HG03280 (cell line): ENCODE measurements at regions not wholly inside any gene's neighbourhood (a gene's known extent, or its start where the extent isn't known, plus 50 kb on each side); places are given as distances from the start of the nearest gene placed in this dataset.
"Not testable (repeated sequence)": the region's sequence is repeated elsewhere in the genome, so short reads cannot be mapped to it uniquely, and the experiment has no call there.

Experiments
- ATAC-seq: cut with Tn5 transposase; IDR thresholded peaks from one replicate; pipeline ENCODE4 v1.9.1; 2021; ENCODE audit warnings: mild to moderate bottlenecking, moderate library complexity; ENCODE audit not compliant: unreplicated experiment

GRCh38 chr14:87734577-87735360 lies 258.2 kb downstream of the GALC start:
- not testable (repeated sequence) for ATAC-seq

- ATAC-seq: not testable (repeated sequence)
These were observed 259.9 kb downstream of the GALC start for GRCh38 chr14:87733115-87733514.

DNA sequence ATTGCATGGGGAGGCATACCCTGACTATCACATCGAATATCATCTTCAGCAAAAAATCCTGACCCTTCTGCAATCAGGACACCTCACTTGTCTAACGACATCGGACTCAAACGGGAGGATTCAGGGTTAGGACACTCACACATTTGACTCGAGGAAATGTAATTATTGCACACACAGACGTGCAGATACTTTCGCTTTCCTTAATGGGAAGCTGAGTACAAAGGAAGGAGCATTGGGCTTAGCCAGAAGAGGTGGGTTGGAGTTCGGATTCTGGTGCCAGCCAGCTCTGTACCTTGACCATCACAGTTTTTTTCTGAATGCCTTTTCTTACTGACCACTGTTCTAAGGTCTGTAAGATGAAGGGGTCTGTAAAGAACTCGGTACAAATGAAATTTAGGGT lies 260.4 kb downstream of the GALC start:
- ATAC-seq: no peak

- no peak for ATAC-seq
These were observed 267.7 kb downstream of the GALC start for GRCh38 chr14:87725318-87725717.

DNA sequence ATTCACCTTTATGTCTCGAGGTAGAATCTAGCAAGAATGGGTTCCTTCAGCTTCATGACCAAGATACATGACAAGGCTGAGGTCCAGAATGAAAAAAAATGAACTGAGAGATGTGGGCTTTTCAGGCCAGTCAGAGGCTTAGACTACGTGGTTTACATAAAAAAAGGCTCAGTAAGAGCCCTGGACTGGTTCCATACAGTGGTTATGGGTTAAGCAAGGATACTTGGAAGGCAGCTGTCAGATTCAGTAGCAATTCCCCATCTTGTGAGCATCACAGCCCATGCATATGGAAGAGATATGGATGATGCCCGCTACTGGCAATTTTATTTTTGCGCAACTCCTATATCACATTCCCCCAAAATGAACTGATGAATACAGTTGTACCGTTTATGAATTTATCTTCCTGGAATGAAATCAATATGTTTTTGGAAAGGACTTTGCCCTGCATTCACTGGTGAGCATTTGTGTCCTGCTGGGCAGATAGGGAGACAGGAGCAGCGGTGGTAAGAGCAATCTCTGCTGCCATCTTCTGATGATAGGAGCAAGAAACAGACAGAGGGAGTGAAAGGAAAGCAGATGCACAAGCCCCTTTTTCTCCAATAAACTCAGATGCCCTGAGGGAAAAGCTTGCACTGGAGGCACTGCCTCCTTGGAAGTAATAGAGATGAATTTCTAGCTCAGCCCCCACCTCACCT lies 280.4 kb downstream of the GALC start:
- ATAC-seq: no peak

GRCh38 chr14:87705439-87705896 lies 287.5 kb downstream of the GALC start:
- no peak for ATAC-seq

- ATAC-seq: no peak
These were observed 294.5 kb downstream of the GALC start for GRCh38 chr14:87698481-87698880.

DNA sequence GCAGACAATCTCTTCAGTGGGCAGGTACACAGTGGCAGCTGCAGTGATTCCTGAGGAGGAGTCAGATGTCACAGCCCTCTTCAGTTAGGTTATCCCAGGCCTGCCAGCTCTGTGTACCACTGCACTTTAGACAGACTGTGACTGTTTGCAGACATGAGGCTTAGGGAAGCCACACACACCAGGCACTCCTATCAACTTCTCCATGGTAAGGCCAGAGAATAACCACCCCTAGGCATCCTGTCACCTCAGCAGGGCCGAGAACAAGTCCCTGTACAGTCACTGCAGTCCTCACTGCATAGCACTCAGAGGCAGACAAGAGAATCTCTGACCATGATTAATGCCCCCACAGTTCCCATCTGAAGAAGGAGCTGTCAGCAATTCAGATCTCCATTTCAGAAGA lies 296.5 kb downstream of the GALC start:
- no peak for ATAC-seq

DNA sequence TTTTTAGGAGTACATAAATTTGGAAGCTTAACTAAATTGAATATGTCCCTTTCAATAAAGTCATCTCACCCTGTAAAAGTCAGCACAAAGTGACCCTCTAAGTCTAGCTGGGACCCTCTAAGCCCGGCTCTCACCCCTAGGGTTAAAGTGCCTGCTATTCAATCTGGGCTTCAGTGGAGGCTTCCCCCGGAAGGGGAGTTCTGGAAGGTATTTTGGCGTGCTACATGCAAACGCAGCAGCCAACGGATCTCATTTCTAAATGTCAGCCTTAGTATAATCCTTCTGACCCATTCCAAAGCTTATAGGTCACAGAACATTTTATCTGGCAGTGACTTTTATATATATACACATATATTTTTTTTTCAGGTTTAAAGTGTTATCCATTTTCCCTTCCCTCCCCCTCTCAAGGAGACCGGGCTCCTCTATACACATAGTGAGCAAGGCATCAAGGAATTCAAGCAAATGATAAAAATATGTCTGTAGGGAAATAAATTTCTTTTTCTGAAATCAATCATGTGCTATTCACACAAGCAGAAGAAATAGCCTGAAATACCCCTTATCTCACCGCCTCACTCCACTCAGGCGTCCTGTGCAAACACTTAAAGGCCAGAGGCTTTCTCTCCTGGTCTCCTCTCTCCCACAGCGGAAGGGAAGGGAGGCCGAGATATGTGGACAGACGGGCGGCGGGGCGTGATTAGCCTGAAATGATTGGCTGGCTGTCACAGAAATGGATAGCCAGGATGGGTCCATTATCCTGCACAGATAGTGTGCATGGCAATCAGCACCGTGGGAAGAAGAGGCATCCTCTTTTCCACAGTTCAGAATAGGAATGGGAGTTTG lies 301.7 kb downstream of the GALC start:
- ATAC-seq: no peak

GRCh38 chr14:87690076-87690613 lies 302.8 kb downstream of the GALC start:
- no peak for ATAC-seq

- ATAC-seq: no peak
These were observed 304.5 kb downstream of the GALC start for GRCh38 chr14:87688524-87688923.

DNA sequence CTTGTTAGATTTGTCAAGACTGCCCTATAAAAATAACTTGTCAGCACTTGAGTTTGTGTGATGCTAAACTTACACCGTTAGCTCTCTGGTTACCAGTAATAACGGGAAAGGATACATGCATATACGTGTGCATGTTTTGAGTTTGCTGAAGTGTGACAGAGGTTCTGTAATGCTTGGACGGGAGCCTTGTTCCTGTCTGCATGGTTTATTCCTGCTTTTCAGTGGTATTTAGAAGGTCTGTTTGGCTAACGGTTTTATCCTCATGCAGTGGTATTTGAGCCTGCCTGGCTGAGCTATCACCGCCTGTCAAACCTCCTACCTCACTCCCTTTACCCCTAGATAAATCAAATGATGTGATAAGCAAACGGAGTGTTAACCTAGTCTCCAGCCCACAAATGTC lies 305.6 kb downstream of the GALC start:
- ATAC-seq: no peak

DNA sequence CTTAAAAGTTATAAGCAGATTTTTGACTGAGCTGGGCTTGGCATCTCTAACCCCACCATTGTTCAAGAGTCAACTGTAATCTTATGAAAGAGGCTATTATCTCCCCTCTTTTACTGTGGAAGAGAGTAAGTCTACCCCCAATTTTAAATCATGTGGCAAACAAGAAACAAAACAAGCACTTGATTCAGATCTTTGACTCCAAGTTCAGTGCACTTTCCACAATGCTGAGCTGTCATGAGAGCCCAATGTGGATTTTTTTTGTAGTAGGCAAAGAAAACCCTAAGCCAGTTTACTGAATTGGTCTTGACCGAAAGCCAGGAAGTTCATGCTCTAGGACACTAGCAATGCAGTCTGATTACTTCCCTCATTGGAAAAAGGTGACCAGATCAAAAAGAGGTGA lies 306.2 kb downstream of the GALC start:
- no peak for ATAC-seq

DNA sequence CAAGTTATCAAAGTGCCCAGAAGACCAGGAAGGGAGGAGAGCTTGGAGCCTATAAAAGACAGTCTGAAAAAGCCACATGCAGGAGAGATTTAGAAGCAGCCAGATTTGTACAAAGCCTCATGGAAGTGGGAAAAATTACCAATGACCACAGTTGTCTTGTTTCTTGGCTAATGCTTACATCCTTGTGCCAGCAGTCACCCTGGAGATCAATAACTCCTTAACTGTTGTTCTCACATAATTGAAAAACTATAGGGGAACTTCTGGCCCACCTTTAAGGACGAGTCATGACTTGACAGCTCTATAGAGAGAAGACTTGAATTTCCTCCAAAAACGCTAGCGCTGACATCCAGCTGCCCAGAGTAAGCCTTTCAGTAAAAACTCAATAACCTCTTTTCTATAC lies 313.1 kb downstream of the GALC start:
- ATAC-seq: no peak

- no peak for ATAC-seq
These were observed 314.4 kb downstream of the GALC start for GRCh38 chr14:87678624-87679023.

DNA sequence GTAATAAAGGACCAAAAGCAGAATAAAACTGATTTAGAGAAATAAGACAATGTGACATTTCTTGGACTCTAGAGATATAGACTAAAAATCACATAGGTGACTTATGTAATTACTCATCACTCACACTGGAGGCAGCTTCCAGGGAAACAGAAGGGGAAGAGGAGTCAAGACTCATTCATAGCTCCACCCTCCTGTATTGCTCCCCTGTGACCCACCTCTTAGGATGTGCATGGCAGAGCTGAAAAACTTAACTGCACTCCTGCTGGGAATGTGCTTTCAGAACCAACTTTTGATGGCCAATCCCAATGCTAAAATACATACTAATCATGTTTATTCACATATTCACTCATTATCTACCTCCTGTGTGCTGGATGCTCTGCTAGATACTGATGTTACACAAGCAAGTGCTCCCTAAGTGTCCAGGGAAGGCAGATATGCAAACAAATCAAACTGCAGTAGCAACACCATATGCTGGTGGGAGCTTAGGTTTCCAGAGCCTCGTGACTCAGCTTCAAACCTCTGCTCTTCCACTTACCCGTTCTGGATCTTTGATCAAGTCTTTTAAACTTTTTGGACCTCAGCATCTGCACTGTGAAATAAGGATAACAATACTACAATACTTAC lies 316.1 kb downstream of the GALC start:
- no peak for ATAC-seq

DNA sequence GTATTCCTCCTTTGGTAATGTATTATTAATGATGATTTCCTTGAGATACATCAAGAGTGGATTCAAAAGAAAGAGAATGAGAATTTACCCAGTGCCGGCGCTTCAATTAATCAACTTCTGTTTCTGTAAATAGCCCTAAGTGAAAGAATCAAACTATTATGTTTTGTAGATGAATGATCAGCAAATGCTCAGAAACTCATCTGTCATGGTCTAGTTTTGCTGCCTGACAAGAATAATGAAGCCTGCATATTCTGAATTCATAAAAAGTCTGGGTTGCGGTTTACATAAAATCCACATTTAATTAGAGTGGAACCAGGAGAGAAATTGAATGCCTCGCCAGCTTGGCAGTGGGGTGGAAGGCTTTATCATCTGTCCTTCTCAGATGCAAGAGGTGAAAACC lies 325.3 kb downstream of the GALC start:
- ATAC-seq: no peak

- ATAC-seq: no peak
These were observed 336.7 kb downstream of the GALC start for GRCh38 chr14:87656315-87656714.

DNA sequence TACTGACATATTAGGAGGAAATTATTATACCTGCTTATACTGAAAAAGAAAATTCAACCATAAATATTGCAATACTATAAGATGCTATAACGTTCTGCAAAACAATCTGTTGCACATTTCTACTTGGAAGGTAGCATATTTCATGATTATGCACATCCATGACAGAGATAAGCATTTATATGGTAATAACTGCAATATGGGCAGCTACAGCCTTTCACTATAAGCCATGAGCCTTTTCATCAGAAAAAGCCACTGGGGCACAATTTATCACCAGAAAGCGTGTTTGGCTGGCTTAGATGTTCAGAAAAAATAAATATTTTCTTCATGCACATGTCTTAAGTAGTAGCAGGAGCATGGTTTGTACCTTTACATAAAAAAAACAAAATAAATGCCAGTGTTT lies 340.7 kb downstream of the GALC start:
- no peak for ATAC-seq

DNA sequence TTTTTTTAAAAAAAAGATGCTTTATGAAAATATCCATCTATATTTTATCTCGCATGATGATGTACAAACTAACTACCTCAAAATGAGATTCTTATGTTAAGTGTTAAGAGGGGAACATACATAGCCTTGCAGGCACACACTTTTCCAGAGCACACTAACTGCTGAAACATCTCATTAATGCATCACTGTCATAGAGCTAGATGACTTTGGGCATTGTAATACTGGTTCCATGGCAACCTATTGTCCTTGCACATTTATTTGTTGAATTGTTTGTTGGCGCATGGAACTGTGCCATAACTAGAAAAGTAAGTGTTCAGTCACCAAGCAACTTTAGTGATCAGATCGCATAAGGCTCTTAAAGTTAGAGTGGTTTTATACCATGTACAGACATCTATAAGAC lies 348.3 kb downstream of the GALC start:
- ATAC-seq: no peak

DNA sequence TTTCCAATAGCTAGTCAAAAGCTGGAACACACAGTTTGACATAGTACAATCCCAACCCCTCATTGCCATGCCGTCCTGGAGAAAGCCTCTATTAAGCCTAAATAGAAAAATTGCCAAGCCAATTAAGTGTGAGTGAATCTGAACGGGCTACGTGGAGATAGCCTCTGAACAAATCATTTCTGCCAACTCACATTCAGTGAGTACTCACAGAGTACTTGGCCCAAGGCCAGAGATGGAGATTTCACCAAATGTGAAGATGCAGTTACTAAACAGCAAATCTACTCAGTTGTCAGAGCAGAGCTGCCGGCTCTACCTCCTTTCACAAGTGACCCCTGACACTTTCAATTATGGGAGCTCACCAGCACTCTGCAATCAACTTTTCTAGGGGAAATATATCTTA lies 350.0 kb downstream of the GALC start:
- no peak for ATAC-seq
